Spleen (tissue), 11 donors: ENCODE measurements at regions not wholly inside any gene's neighbourhood (a gene's known extent, or its start where the extent isn't known, plus 50 kb on each side); places are given as distances from the start of the nearest gene placed in this dataset.

Experiments used
- DNase-seq: peaks from one replicate; pipeline ENCODE4 v3.0.0-alpha.2; 2020
- H3K27ac ChIP-seq, 8 donors: fragments of 200-600 bp; sonication (generic) in 7 of 8; 1 replicate in 4 of 8; 2 replicates in 4 of 8; pipeline versions ENCODE4 v1.5.0 to v1.8.0; 2016 to 2021; ENCODE audit warnings: inconsistent platforms in 4 of 8, mild to moderate bottlenecking in 4 of 8, moderate library complexity in 1 of 8
- H3K27me3 ChIP-seq, 7 donors: fragments of 200-600 bp; sonication (generic) in 6 of 7; replicated peaks in 1 of 7; 1 replicate in 4 of 7; 2 replicates in 3 of 7; pipeline versions ENCODE4 v1.5.0 to v1.8.0; 2016 to 2021; ENCODE audit warnings: inconsistent platforms in 3 of 7, mild to moderate bottlenecking in 1 of 7
- H3K36me3 ChIP-seq, 6 donors: fragments of 200-600 bp; sonication (generic) in 5 of 6; 1 replicate in 4 of 6; 2 replicates in 2 of 6; pipeline versions ENCODE4 v1.5.0 to v1.8.0; 2016 to 2021; ENCODE audit warnings: inconsistent platforms in 2 of 6
- H3K4me1 ChIP-seq, 6 donors: fragments of 200-600 bp; sonication (generic) in 5 of 6; 1 replicate in 3 of 6; 2 replicates in 3 of 6; pipeline versions ENCODE4 v1.5.0 to v1.8.0; 2016 to 2021; ENCODE audit warnings: inconsistent platforms in 3 of 6
- H3K4me3 ChIP-seq, 8 donors: fragments of 200-600 bp; sonication (generic) in 7 of 8; 1 replicate in 4 of 8; 2 replicates in 4 of 8; pipeline versions ENCODE4 v1.5.0 to v1.8.0; 2016 to 2021; ENCODE audit warnings: inconsistent platforms in 4 of 8, mild to moderate bottlenecking in 4 of 8, moderate library complexity in 2 of 8
- H3K9me3 ChIP-seq, 8 donors: fragments of 200-600 bp; sonication (generic) in 7 of 8; 1 replicate in 4 of 8; 2 replicates in 4 of 8; pipeline versions ENCODE4 v1.5.0 to v1.8.0; 2016 to 2021; ENCODE audit warnings: inconsistent platforms in 4 of 8
- POLR2A ChIP-seq, 3 donors: fragments of 450-650 bp; IDR thresholded peaks; one replicate each; pipeline ENCODE4 v1.5.1; 2017; ENCODE audit warnings: antibody characterized with exemption in 3 of 3, mild to moderate bottlenecking in 1 of 3
- POLR2AphosphoS5 ChIP-seq, 3 donors: sonication (generic); formaldehyde crosslinking; IDR thresholded peaks; one replicate each; pipeline ENCODE4 v1.5.1; 2017; ENCODE audit warnings: antibody characterized with exemption in 3 of 3
- WGBS, 5 donors: extraction: QIAGEN DNeasy Blood & Tissue Kit in 3 of 5; methylation state at CpG; one replicate each; pipeline versions ENCODE4 v1.1.5 to v1.1.7; 2013 to 2018; 5-methylcytosine and 5-hydroxymethylcytosine counted together
- intact Hi-C: fragments of 100-400 bp; cut with DNase I; formaldehyde crosslinking; loops from one replicate; pipeline ENCODE4 v1.15.0; 2023; ENCODE audit warnings: low total_unique reads
- TF ChIP-seq, protein P1 (sequence below), 11 experiments: fragments of 200-600 bp in 7 of 11; fragments of 450-650 bp in 4 of 11; sonication (generic) in 4 of 11; IDR thresholded peaks in 8 of 11; conservative IDR thresholded peaks in 3 of 11; 1 replicate in 7 of 11; 2 replicates in 4 of 11; pipeline versions ENCODE4 v1.4.0 to v1.8.0; 2016 to 2021; ENCODE audit warnings: antibody characterized with exemption in 11 of 11, inconsistent platforms in 4 of 11, mild to moderate bottlenecking in 1 of 11
- donor health status: healthy with polysubstance abuse.
- donor health status: DM: no; HTN: no; CAD: no; lungs with moderate emphysema.
- donor health status: DM: no; HTN: no; CAD: no.
- donor health status: Bipolar disorder and iron deficiency.
- donor health status: healthy.
- donor health status: DM: no; HTN: no; CAD: no.
- donor health status: DM: yes; HTN: yes; CAD: no.

DNA sequence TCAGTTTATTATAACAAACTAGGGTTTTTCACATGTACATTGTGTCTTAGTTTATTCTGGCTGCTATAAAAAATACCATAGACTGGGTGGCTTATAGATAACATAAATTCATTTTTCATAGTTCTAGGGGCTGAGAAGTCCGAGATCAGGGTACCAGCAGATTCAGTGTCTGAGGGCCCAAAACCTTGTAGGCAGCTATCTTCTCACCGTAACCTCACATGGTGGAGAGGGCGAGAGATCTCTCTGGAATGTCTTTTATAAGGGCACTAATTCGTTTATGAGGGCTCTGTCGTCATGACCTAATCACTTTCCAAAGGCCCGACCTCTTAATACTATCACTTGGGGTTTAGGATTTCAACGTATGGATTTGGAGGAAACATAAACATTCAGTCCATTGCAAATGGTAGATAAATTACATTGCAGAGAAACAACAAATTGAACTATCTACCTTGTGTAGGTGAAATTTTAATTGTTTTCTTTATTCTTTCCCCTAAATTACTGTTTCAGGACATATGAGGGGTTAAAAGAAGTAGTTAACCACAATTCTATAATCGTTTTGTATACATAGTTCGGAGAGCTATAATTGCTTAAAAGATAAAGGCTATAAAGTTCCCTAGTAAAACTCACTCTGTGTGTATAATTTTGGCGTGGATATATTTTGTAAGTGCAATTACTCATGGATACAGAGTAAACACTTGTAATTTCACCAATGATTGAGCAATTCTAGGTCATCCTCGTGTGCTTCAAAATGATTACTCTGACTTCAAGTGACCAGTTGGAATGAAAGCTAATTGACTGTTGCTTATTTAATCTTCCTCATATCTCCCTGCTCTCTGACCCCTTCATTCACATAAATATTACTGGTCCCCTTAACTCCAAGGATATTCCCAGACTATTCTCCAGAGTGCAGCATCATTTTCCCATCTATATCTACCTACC, 247.5 kb upstream of the TMEM161B start:
- H3K4me1 ChIP-seq, result no peaks in the 10 kb centered on the region
- DNase-seq, result no peak
- H3K4me3 ChIP-seq, result no peak overlapping the region
- no peaks in the 10 kb centered on the region for H3K36me3 ChIP-seq
- TF ChIP-seq POLR2A (IDR thresholded peaks at IDR 0.05) (no peak), POLR2AphosphoS5 (IDR thresholded peaks at IDR 0.05) (no peak)
- TF ChIP-seq, protein P1, sequence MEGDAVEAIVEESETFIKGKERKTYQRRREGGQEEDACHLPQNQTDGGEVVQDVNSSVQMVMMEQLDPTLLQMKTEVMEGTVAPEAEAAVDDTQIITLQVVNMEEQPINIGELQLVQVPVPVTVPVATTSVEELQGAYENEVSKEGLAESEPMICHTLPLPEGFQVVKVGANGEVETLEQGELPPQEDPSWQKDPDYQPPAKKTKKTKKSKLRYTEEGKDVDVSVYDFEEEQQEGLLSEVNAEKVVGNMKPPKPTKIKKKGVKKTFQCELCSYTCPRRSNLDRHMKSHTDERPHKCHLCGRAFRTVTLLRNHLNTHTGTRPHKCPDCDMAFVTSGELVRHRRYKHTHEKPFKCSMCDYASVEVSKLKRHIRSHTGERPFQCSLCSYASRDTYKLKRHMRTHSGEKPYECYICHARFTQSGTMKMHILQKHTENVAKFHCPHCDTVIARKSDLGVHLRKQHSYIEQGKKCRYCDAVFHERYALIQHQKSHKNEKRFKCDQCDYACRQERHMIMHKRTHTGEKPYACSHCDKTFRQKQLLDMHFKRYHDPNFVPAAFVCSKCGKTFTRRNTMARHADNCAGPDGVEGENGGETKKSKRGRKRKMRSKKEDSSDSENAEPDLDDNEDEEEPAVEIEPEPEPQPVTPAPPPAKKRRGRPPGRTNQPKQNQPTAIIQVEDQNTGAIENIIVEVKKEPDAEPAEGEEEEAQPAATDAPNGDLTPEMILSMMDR (IDR thresholded peaks at IDR 0.05 in 8 of 11, conservative IDR thresholded peaks at IDR 0.05 in 3 of 11), result no peak
- H3K27ac ChIP-seq, result no peak overlapping the region
- no peaks in the 10 kb centered on the region for H3K9me3 ChIP-seq
- 52 to 70% (median 66%) methylated on average over 11 of the region's 11 CpGs for WGBS, 5 donors
- intact Hi-C loops, result no loop called here
- peaks cover 0 to 15% (median 0%) of the 10 kb centered on the region in 7 donors for H3K27me3 ChIP-seq

DNA sequence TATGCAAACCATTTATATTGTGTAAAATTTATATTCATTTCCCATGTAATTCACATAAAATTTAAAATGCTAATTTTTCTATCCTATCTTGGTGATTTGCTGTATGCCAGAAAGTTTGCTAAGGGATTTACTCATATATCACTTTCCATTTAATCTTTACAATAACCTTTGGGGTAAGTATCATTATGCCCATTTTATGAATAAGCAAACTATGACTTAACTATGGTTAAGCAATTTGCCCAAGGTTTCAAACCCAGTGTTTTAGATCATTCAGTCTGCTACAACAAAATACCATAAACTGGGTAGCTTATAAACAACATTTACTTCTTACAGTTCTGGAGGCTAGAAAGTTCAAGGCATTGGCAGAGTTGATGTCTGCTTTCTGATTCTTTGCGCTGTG, 246.4 kb upstream of the TMEM161B start:
- intact Hi-C loops, result no loop called here
- Histone ChIP-seq H3K9me3 (no peaks in the 10 kb centered on the region), H3K27me3 (peaks cover 0 to 15% (median 0%) of the 10 kb centered on the region in 7 donors), H3K27ac (no peak overlapping the region), H3K4me3 (no peak overlapping the region), H3K4me1 (no peaks in the 10 kb centered on the region), H3K36me3 (no peaks in the 10 kb centered on the region)
- TF ChIP-seq POLR2AphosphoS5 (IDR thresholded peaks at IDR 0.05) (no peak), POLR2A (IDR thresholded peaks at IDR 0.05) (no peak)
- TF ChIP-seq, protein P1 (IDR thresholded peaks at IDR 0.05 in 8 of 11, conservative IDR thresholded peaks at IDR 0.05 in 3 of 11), result no peak
- DNase-seq, result no peak
- WGBS, 5 donors, result 91 to 100% (median 98%) methylated on average over 1 of the region's 1 CpG

DNA sequence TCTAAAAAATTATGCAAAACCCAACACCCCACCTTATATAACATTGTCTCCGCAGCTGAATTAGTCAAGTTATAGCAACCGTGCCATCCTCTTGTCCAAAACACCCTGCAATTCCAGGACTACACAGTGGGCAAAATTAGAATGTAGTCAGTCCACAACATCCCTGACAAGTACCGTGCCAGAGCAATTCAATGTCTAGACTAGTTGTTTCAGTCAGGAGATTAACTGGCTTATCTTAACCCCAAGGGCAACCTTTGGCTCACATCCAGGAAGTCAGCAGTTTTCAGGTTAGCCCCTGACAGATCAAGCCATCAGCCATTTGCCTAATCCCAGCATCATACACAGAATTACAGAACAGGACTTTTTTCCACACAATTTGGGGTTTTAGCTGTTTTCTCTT, 240.8 kb upstream of the TMEM161B start:
- Histone ChIP-seq H3K27me3 (peaks cover 0 to 15% (median 0%) of the 10 kb centered on the region in 7 donors), H3K4me3 (no peak overlapping the region), H3K4me1 (no peaks in the 10 kb centered on the region), H3K36me3 (no peaks in the 10 kb centered on the region), H3K27ac (no peak overlapping the region), H3K9me3 (no peaks in the 10 kb centered on the region)
- 53 to 75% (median 71%) methylated on average over 3 of the region's 3 CpGs for WGBS, 5 donors
- no peak for DNase-seq
- intact Hi-C loops, result no loop called here
- TF ChIP-seq POLR2AphosphoS5 (IDR thresholded peaks at IDR 0.05), result no peak
- no peak for TF ChIP-seq POLR2A (IDR thresholded peaks at IDR 0.05)
- TF ChIP-seq, protein P1 (IDR thresholded peaks at IDR 0.05 in 8 of 11, conservative IDR thresholded peaks at IDR 0.05 in 3 of 11), result no peak

DNA sequence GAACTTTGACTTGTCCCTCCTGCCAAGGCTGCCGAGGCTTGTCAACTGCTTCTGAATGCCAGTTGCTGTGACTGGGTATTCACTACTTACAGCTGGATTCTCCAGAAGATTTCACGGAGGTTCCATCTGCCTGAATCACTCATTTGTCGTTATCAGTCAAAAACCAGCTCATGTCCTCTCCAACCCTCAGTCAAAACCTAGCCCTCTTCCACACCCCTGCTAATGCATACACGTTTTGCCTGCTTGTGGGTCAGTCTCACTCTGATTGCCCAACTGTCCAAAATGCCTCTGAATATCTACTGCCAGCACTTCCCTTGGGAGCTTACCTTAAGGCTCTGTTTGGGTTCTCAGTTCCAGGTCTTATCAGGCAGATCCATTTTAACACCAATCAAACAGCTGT, 238.6 kb upstream of the TMEM161B start:
- TF ChIP-seq POLR2A (IDR thresholded peaks at IDR 0.05), result no peak
- TF ChIP-seq, protein P1 (IDR thresholded peaks at IDR 0.05 in 8 of 11, conservative IDR thresholded peaks at IDR 0.05 in 3 of 11), result no peak
- TF ChIP-seq POLR2AphosphoS5 (IDR thresholded peaks at IDR 0.05), result no peak
- Histone ChIP-seq H3K27me3 (peaks cover 0 to 8% (median 0%) of the 10 kb centered on the region in 7 donors), H3K4me1 (peaks cover 0 to 11% (median 4%) of the 10 kb centered on the region in 6 donors), H3K36me3 (no peaks in the 10 kb centered on the region), H3K4me3 (no peak overlapping the region), H3K27ac (no peak overlapping the region), H3K9me3 (no peaks in the 10 kb centered on the region)
- intact Hi-C loops, result no loop called here
- WGBS, 5 donors, result 81 to 90% (median 85%) methylated on average over 4 of the region's 4 CpGs
- no peak for DNase-seq
